ENCODE measurements at regions not wholly inside any gene's neighbourhood (a gene's known extent, or its start where the extent isn't known, plus 50 kb on each side); places are given as distances from the start of the nearest gene placed in this dataset.

- H3K27ac ChIP-seq (ENCODE audit: low read depth, low read length), result no peak overlapping the region
- Mint-ChIP-seq H3K4me1 (no peaks in the 10 kb centered on the region), H3K9me3 (peaks cover 7% of the 10 kb centered on the region), H3K27ac (no peak overlapping the region), H3K27me3 (ENCODE audit: insufficient read depth) (no peaks in the 10 kb centered on the region), H3K36me3 (ENCODE audit: low read depth) (no peaks in the 10 kb centered on the region), H3K4me3 (no peak overlapping the region)
- TF ChIP-seq CTCF (conservative IDR thresholded peaks at IDR 0.05), result no peak
- H3K27me3 ChIP-seq (ENCODE audit: control insufficient read depth, insufficient read depth, low read length, poor library complexity, severe bottlenecking), result no peaks in the 10 kb centered on the region
- no peaks in the 10 kb centered on the region for H3K4me1 ChIP-seq (ENCODE audit: control insufficient read depth, insufficient read depth, low read length)
- no peak for DNase-seq
- H3K9me3 ChIP-seq (ENCODE audit: control insufficient read depth, low read length), result no peaks in the 10 kb centered on the region
- H3K9ac ChIP-seq (ENCODE audit: extremely low read depth, low read length, poor library complexity, severe bottlenecking), result no peak overlapping the region
- WGBS, 2 experiments (ENCODE audit: insufficient coverage in 1 of 2, insufficient read length in 1 of 2), result 100% methylated on average over 1 of the region's 1 CpG; no CpG with 5 or more reads in 1 of the 2 experiments
- H3K36me3 ChIP-seq (ENCODE audit: control insufficient read depth, insufficient read depth, low read length), result no peaks in the 10 kb centered on the region
- no peak overlapping the region for H3K4me3 ChIP-seq (ENCODE audit: low read length)
Observed at GRCh38 chr3:159660901-159661300, 327.7 kb upstream of the IL12A start.

- Histone ChIP-seq H3K27me3 (ENCODE audit: control insufficient read depth, insufficient read depth, low read length, poor library complexity, severe bottlenecking) (no peaks in the 10 kb centered on the region), H3K4me1 (ENCODE audit: control insufficient read depth, insufficient read depth, low read length) (no peaks in the 10 kb centered on the region), H3K36me3 (ENCODE audit: control insufficient read depth, insufficient read depth, low read length) (no peaks in the 10 kb centered on the region), H3K4me3 (ENCODE audit: low read length) (no peak overlapping the region), H3K27ac (ENCODE audit: low read depth, low read length) (no peak overlapping the region), H3K9ac (ENCODE audit: extremely low read depth, low read length, poor library complexity, severe bottlenecking) (no peak overlapping the region), H3K9me3 (ENCODE audit: control insufficient read depth, low read length) (no peaks in the 10 kb centered on the region)
- no peak for DNase-seq
- H3K36me3 Mint-ChIP-seq (ENCODE audit: low read depth), result no peaks in the 10 kb centered on the region
- H3K9me3 Mint-ChIP-seq, result peaks cover 7% of the 10 kb centered on the region
- H3K27ac Mint-ChIP-seq, result no peak overlapping the region
- H3K27me3 Mint-ChIP-seq (ENCODE audit: insufficient read depth), result no peaks in the 10 kb centered on the region
- TF ChIP-seq CTCF (conservative IDR thresholded peaks at IDR 0.05), result no peak
- no peak overlapping the region for H3K4me3 Mint-ChIP-seq
- H3K4me1 Mint-ChIP-seq, result no peaks in the 10 kb centered on the region
Observed at GRCh38 chr3:159662549-159662948, 326.1 kb upstream of the IL12A start.

GRCh38 chr3:159664006-159664405, 324.6 kb upstream of the IL12A start:
- DNase-seq, result no peak
- no peak overlapping the region for H3K4me3 ChIP-seq (ENCODE audit: low read length)
- no peak overlapping the region for H3K27ac Mint-ChIP-seq
- no peaks in the 10 kb centered on the region for H3K27me3 Mint-ChIP-seq (ENCODE audit: insufficient read depth)
- peaks cover 7% of the 10 kb centered on the region for H3K9me3 Mint-ChIP-seq
- no peaks in the 10 kb centered on the region for H3K4me1 Mint-ChIP-seq
- no peaks in the 10 kb centered on the region for H3K36me3 ChIP-seq (ENCODE audit: control insufficient read depth, insufficient read depth, low read length)
- H3K9me3 ChIP-seq (ENCODE audit: control insufficient read depth, low read length), result no peaks in the 10 kb centered on the region
- no peak overlapping the region for H3K27ac ChIP-seq (ENCODE audit: low read depth, low read length)
- no peak overlapping the region for H3K9ac ChIP-seq (ENCODE audit: extremely low read depth, low read length, poor library complexity, severe bottlenecking)
- no peaks in the 10 kb centered on the region for H3K4me1 ChIP-seq (ENCODE audit: control insufficient read depth, insufficient read depth, low read length)
- no peak overlapping the region for H3K4me3 Mint-ChIP-seq
- no peak for TF ChIP-seq CTCF (conservative IDR thresholded peaks at IDR 0.05)
- H3K36me3 Mint-ChIP-seq (ENCODE audit: low read depth), result no peaks in the 10 kb centered on the region
- H3K27me3 ChIP-seq (ENCODE audit: control insufficient read depth, insufficient read depth, low read length, poor library complexity, severe bottlenecking), result no peaks in the 10 kb centered on the region
- WGBS, 2 experiments (ENCODE audit: insufficient coverage in 1 of 2, insufficient read length in 1 of 2), result 93% methylated on average over 1 of the region's 2 CpGs; no CpG with 5 or more reads in 1 of the 2 experiments

Measured in endodermal cell (in vitro differentiated cells).